Astrocyte (in vitro differentiated cells and primary cell): ENCODE measurements at regions not wholly inside any gene's neighbourhood (a gene's known extent, or its start where the extent isn't known, plus 50 kb on each side); places are given as distances from the start of the nearest gene placed in this dataset.

Experiments
- DNase-seq: peaks from one replicate; pipeline ENCODE4 v3.0.0-alpha.2; 2010; ENCODE audit warnings: low read depth
- FAIRE-seq: peaks from 2 replicates; lab custom pipeline; 2011; peaks lifted over from hg19 to GRCh38; lab: Jason Lieb, UNC
- H2AFZ ChIP-seq: 2 replicates; pipeline ENCODE4 v1.6.0; 2012; ENCODE audit warnings: low read depth, low read length, inconsistent platforms
- H3K27ac ChIP-seq: 2 replicates; pipeline ENCODE4 v1.5.1; 2011; ENCODE audit warnings: low read depth, low read length, inconsistent platforms
- H3K27me3 ChIP-seq: 2 replicates; pipeline ENCODE4 v1.6.0; 2011; ENCODE audit warnings: low read length, inconsistent platforms; ENCODE audit not compliant: insufficient read depth
- H3K36me3 ChIP-seq: 2 replicates; pipeline ENCODE4 v1.5.1; 2011; ENCODE audit warnings: low read length, inconsistent platforms; ENCODE audit not compliant: insufficient read depth
- H3K4me1 ChIP-seq: 2 replicates; pipeline ENCODE4 v1.5.1; 2011; ENCODE audit warnings: low read length, inconsistent platforms; ENCODE audit not compliant: insufficient read depth
- H3K4me2 ChIP-seq: 2 replicates; pipeline ENCODE4 v1.6.0; 2012; ENCODE audit warnings: low read length, inconsistent platforms
- H3K4me3 ChIP-seq: 2 replicates; pipeline ENCODE4 v1.5.1; 2011; ENCODE audit warnings: low read depth, mild to moderate bottlenecking, low read length, inconsistent platforms; ENCODE audit not compliant: insufficient read depth
- H3K79me2 ChIP-seq: 2 replicates; pipeline ENCODE4 v1.6.0; 2012; ENCODE audit warnings: mild to moderate bottlenecking, low read length, inconsistent platforms; ENCODE audit not compliant: insufficient read depth
- H3K9ac ChIP-seq: 2 replicates; pipeline ENCODE4 v1.6.0; 2012; ENCODE audit warnings: mild to moderate bottlenecking, low read length, inconsistent platforms
- H3K9me3 ChIP-seq: 2 replicates; pipeline ENCODE4 v1.5.1; 2012; ENCODE audit warnings: low read depth, mild to moderate bottlenecking, low read length, inconsistent platforms; ENCODE audit not compliant: insufficient read depth
- H4K20me1 ChIP-seq: 2 replicates; pipeline ENCODE4 v1.6.0; 2012; ENCODE audit warnings: low read length, inconsistent platforms; ENCODE audit not compliant: insufficient read depth
- H3K27ac Mint-ChIP-seq: one replicate; pipeline ENCODE4 v1.8.0; 2021; ENCODE audit warnings: mild to moderate bottlenecking, mixed read lengths; ENCODE audit not compliant: unreplicated experiment
- H3K27me3 Mint-ChIP-seq: one replicate; pipeline ENCODE4 v1.8.0; 2021; ENCODE audit warnings: low read depth, mixed read lengths; ENCODE audit not compliant: unreplicated experiment
- H3K36me3 Mint-ChIP-seq: one replicate; pipeline ENCODE4 v1.8.0; 2021; ENCODE audit warnings: low read depth, mixed read lengths; ENCODE audit not compliant: unreplicated experiment
- H3K4me1 Mint-ChIP-seq: one replicate; pipeline ENCODE4 v1.8.0; 2021; ENCODE audit warnings: low read depth, mixed read lengths; ENCODE audit not compliant: unreplicated experiment
- H3K4me3 Mint-ChIP-seq: one replicate; pipeline ENCODE4 v1.8.0; 2021; ENCODE audit warnings: mild to moderate bottlenecking, moderate library complexity, mixed read lengths; ENCODE audit not compliant: unreplicated experiment
- H3K9me3 Mint-ChIP-seq: one replicate; pipeline ENCODE4 v1.8.0; 2021; ENCODE audit warnings: mild to moderate bottlenecking, mixed read lengths; ENCODE audit not compliant: unreplicated experiment
- CTCF ChIP-seq: IDR thresholded peaks from 2 replicates; pipeline ENCODE4 v1.5.1; 2011; ENCODE audit warnings: low read depth, mild to moderate bottlenecking, inconsistent platforms, low read length, moderate library complexity; ENCODE audit not compliant: insufficient read depth
- EZH2 ChIP-seq: IDR thresholded peaks from 2 replicates; pipeline ENCODE4 v1.6.1; 2012; ENCODE audit warnings: mild to moderate bottlenecking, low read length, inconsistent platforms; ENCODE audit not compliant: insufficient read depth

GRCh38 chr11:92101920-92102319, 122.7 kb upstream of the FAT3 start:
- Histone ChIP-seq H3K27me3 (no peaks in the 10 kb centered on the region), H3K27ac (no peak overlapping the region), H3K79me2 (no peaks in the 10 kb centered on the region), H3K9ac (no peak overlapping the region), H3K4me3 (no peak overlapping the region), H3K4me1 (no peaks in the 10 kb centered on the region), H3K36me3 (no peaks in the 10 kb centered on the region), H3K9me3 (no peaks in the 10 kb centered on the region), H3K4me2 (no peak overlapping the region), H2AFZ (no peak overlapping the region), H4K20me1 (no peaks in the 10 kb centered on the region)
- H3K27me3 Mint-ChIP-seq = no peaks in the 10 kb centered on the region
- H3K9me3 Mint-ChIP-seq = peaks cover 2% of the 10 kb centered on the region
- no peaks in the 10 kb centered on the region for H3K36me3 Mint-ChIP-seq
- DNase-seq (no peak), FAIRE-seq (no peak)
- H3K4me1 Mint-ChIP-seq = no peaks in the 10 kb centered on the region
- TF ChIP-seq CTCF = no peak
- TF ChIP-seq EZH2 = no peak
- H3K4me3 Mint-ChIP-seq = no peak overlapping the region
- no peak overlapping the region for H3K27ac Mint-ChIP-seq

- Mint-ChIP-seq H3K27me3 (no peaks in the 10 kb centered on the region), H3K4me3 (no peak overlapping the region), H3K27ac (no peak overlapping the region), H3K36me3 (no peaks in the 10 kb centered on the region), H3K4me1 (no peaks in the 10 kb centered on the region), H3K9me3 (peaks cover 2% of the 10 kb centered on the region)
- no peak overlapping the region for H2AFZ ChIP-seq
- H3K27ac ChIP-seq = no peak overlapping the region
- no peak overlapping the region for H3K9ac ChIP-seq
- H3K9me3 ChIP-seq = no peaks in the 10 kb centered on the region
- TF ChIP-seq EZH2 (no peak), CTCF (no peak)
- H3K27me3 ChIP-seq = no peaks in the 10 kb centered on the region
- no peaks in the 10 kb centered on the region for H4K20me1 ChIP-seq
- H3K36me3 ChIP-seq = no peaks in the 10 kb centered on the region
- no peak overlapping the region for H3K4me3 ChIP-seq
- no peaks in the 10 kb centered on the region for H3K79me2 ChIP-seq
- FAIRE-seq = no peak
- no peak for DNase-seq
- H3K4me1 ChIP-seq = no peaks in the 10 kb centered on the region
- H3K4me2 ChIP-seq = no peak overlapping the region
These were observed 125.4 kb upstream of the FAT3 start for GRCh38 chr11:92099183-92099582.

- no peak overlapping the region for H3K27ac Mint-ChIP-seq
- H3K27me3 ChIP-seq = no peaks in the 10 kb centered on the region
- TF ChIP-seq CTCF (no peak), EZH2 (no peak)
- peaks cover 7% of the 10 kb centered on the region for H3K9me3 Mint-ChIP-seq
- no peaks in the 10 kb centered on the region for H3K36me3 Mint-ChIP-seq
- no peaks in the 10 kb centered on the region for H4K20me1 ChIP-seq
- H3K27ac ChIP-seq = no peak overlapping the region
- no peaks in the 10 kb centered on the region for H3K4me1 Mint-ChIP-seq
- H3K9me3 ChIP-seq = no peaks in the 10 kb centered on the region
- FAIRE-seq (no peak), DNase-seq (no peak)
- no peaks in the 10 kb centered on the region for H3K79me2 ChIP-seq
- H3K9ac ChIP-seq = no peak overlapping the region
- H3K4me3 ChIP-seq = no peak overlapping the region
- H3K36me3 ChIP-seq = no peaks in the 10 kb centered on the region
- H3K4me2 ChIP-seq = no peak overlapping the region
- no peak overlapping the region for H3K4me3 Mint-ChIP-seq
- H3K4me1 ChIP-seq = no peaks in the 10 kb centered on the region
- no peaks in the 10 kb centered on the region for H3K27me3 Mint-ChIP-seq
- H2AFZ ChIP-seq = no peak overlapping the region
These were observed 126.4 kb upstream of the FAT3 start for GRCh38 chr11:92098172-92098571.
